Osteocyte (in vitro differentiated cells): ENCODE measurements at regions not wholly inside any gene's neighbourhood (a gene's known extent, or its start where the extent isn't known, plus 50 kb on each side); places are given as distances from the start of the nearest gene placed in this dataset.
A peak's percentile ranks its signal among the peaks of the same experiment; 100 is the strongest.
"Not testable (repeated sequence)": the region's sequence is repeated elsewhere in the genome, so short reads cannot be mapped to it uniquely, and the experiment has no call there.

ENCODE experiments used
- DNase-seq: peaks from one replicate; pipeline ENCODE4 v3.0.0; 2021; ENCODE audit warnings: mixed read lengths; ENCODE audit not compliant: unreplicated experiment; ENCODE audit errors: extremely low spot score
- H3K27ac Mint-ChIP-seq: one replicate; pipeline ENCODE4 v1.8.0; 2021; ENCODE audit warnings: mild to moderate bottlenecking, mixed read lengths; ENCODE audit not compliant: unreplicated experiment
- H3K27me3 Mint-ChIP-seq: one replicate; pipeline ENCODE4 v1.8.0; 2021; ENCODE audit warnings: mixed read lengths; ENCODE audit not compliant: unreplicated experiment
- H3K36me3 Mint-ChIP-seq: one replicate; pipeline ENCODE4 v1.8.0; 2021; ENCODE audit warnings: mixed read lengths; ENCODE audit not compliant: unreplicated experiment
- H3K4me1 Mint-ChIP-seq: one replicate; pipeline ENCODE4 v1.8.0; 2021; ENCODE audit warnings: mixed read lengths; ENCODE audit not compliant: unreplicated experiment
- H3K4me3 Mint-ChIP-seq: one replicate; pipeline ENCODE4 v1.8.0; 2021; ENCODE audit warnings: mild to moderate bottlenecking, moderate library complexity, mixed read lengths; ENCODE audit not compliant: unreplicated experiment
- H3K9me3 Mint-ChIP-seq: one replicate; pipeline ENCODE4 v1.8.0; 2021; ENCODE audit warnings: mixed read lengths; ENCODE audit not compliant: unreplicated experiment
- CTCF ChIP-seq: fragments of 200-600 bp; sonication (generic); IDR thresholded peaks from 2 replicates; pipeline ENCODE4 v1.5.0; 2021; ENCODE audit warnings: antibody characterized with exemption, mild to moderate bottlenecking, moderate library complexity

GRCh38 chr17:68155692-68156091 is 92.2 kb upstream of the AMZ2 start:
- no peak for TF ChIP-seq CTCF
- H3K4me1 Mint-ChIP-seq = no peaks in the 10 kb centered on the region
- no peak overlapping the region for H3K4me3 Mint-ChIP-seq
- H3K27ac Mint-ChIP-seq = no peak overlapping the region
- no peaks in the 10 kb centered on the region for H3K36me3 Mint-ChIP-seq
- no peak for DNase-seq
- no peaks in the 10 kb centered on the region for H3K9me3 Mint-ChIP-seq
- H3K27me3 Mint-ChIP-seq = no peaks in the 10 kb centered on the region

- H3K4me3 Mint-ChIP-seq = no peak overlapping the region
- H3K9me3 Mint-ChIP-seq = no peaks in the 10 kb centered on the region
- peaks cover 4% of the 10 kb centered on the region for H3K36me3 Mint-ChIP-seq
- H3K4me1 Mint-ChIP-seq = no peaks in the 10 kb centered on the region
- H3K27ac Mint-ChIP-seq = no peak overlapping the region
- H3K27me3 Mint-ChIP-seq = peaks cover 2% of the 10 kb centered on the region
- peak; percentile 65 for DNase-seq
- TF ChIP-seq CTCF = no peak
Measured at GRCh38 chr17:68161644-68162428, 86.0 kb upstream of the AMZ2 start.

GRCh38 chr17:68168273-68169164 is 79.3 kb upstream of the AMZ2 start:
- H3K36me3 Mint-ChIP-seq, H3K4me1 Mint-ChIP-seq, H3K9me3 Mint-ChIP-seq, H3K27ac Mint-ChIP-seq, H3K27me3 Mint-ChIP-seq, H3K4me3 Mint-ChIP-seq, DNase-seq: not testable (repeated sequence)

- not testable (repeated sequence) for H3K4me3 Mint-ChIP-seq, H3K9me3 Mint-ChIP-seq, H3K36me3 Mint-ChIP-seq, H3K27ac Mint-ChIP-seq, H3K4me1 Mint-ChIP-seq, H3K27me3 Mint-ChIP-seq
- peak; percentile 82 for DNase-seq
Measured at GRCh38 chr17:68169165-68169821, 78.5 kb upstream of the AMZ2 start.

- no peak for TF ChIP-seq CTCF
- Mint-ChIP-seq H3K9me3 (no peaks in the 10 kb centered on the region), H3K27ac (no peak overlapping the region), H3K36me3 (no peaks in the 10 kb centered on the region), H3K27me3 (no peaks in the 10 kb centered on the region), H3K4me1 (no peaks in the 10 kb centered on the region), H3K4me3 (no peak overlapping the region)
- peak; percentile 77 for DNase-seq
Measured at GRCh38 chr17:68169840-68170239, 78.0 kb upstream of the AMZ2 start.
